CD1c-positive myeloid dendritic cell (primary cell): ENCODE measurements at regions not wholly inside any gene's neighbourhood (a gene's known extent, or its start where the extent isn't known, plus 50 kb on each side); places are given as distances from the start of the nearest gene placed in this dataset.
"Not testable (repeated sequence)": the region's sequence is repeated elsewhere in the genome, so short reads cannot be mapped to it uniquely, and the experiment has no call there.

Experiments
- DNase-seq: peaks from one replicate; pipeline ENCODE4 v3.0.0-alpha.2; 2016; ENCODE audit errors: extremely low spot score

GRCh38 chr3:101996832-101997231 lies 147.5 kb downstream of the NFKBIZ start:
- DNase-seq, result no peak

GRCh38 chr3:101998256-101998926 lies 149.1 kb downstream of the NFKBIZ start:
- no peak for DNase-seq

DNA sequence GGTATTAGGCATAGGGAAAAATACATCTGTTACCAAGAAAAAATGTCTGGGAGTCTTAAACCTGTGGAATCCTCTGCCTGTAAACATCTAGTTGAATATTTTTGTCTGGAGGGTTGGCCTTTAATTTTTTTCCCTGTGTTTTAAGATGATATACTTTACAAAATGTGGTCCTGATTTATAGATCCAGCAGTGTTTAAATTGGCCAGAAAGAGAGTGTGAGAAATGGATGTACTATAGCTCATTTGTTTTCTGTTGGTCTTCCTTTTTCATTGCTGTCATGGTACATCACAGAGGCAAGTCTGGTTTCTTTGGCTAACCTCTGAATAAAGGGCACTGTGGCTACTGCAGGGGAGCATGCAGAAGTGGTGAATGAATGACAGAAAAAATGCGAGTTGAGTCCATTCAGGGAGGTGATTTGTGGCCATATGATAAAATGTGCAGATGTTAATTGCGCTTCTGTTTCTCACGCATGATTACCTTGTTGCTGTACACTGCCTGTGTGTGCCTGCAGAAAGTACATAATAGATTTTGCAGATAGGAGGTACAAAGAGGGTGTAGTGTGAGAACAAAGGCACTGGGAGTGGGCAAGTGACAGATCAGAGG lies 150.0 kb downstream of the NFKBIZ start:
- DNase-seq, result no peak

GRCh38 chr3:102000620-102001209 lies 151.4 kb downstream of the NFKBIZ start:
- DNase-seq, result no peak

- DNase-seq, result no peak
Measured at GRCh38 chr3:102002056-102002455, 152.7 kb downstream of the NFKBIZ start.

DNA sequence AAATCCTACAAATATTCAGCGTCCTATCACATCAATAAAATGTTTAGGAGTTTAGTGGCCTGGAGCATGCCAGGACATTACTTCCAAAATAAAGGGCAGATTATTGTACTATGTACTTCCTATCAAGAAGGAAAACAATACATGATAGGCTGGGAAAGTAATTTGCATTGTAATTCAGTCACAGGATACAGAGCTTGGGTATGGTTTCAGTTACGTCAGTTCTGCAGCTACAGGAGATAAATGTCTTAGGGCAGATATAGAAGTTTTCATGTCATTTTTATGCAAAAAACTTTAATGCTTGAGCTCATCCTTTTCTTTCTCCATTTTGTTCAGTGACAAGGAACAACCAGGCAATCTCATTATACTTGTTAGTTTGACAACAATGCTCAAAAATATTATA lies 155.2 kb downstream of the NFKBIZ start:
- DNase-seq, result no peak

DNA sequence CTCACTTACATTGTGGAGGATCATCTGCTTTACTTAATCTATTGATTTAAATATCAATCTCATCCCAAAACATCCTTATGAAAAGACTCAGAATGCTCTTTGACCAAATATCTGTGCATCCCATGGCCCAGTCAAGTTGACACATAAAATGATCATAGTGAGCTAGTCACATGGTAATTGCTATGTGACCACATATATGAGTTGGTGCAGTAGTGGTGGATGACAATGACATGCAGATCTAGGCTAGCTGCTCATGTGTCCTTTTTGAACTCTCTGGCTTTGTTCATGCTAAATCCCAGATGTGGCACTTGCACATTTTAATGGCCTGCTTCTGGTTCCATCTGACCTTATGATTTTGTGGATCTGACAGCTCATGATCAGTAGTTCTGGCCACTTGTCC lies 156.2 kb downstream of the NFKBIZ start:
- no peak for DNase-seq

- DNase-seq, result no peak
Measured at GRCh38 chr3:102006812-102007485, 157.6 kb downstream of the NFKBIZ start.

DNA sequence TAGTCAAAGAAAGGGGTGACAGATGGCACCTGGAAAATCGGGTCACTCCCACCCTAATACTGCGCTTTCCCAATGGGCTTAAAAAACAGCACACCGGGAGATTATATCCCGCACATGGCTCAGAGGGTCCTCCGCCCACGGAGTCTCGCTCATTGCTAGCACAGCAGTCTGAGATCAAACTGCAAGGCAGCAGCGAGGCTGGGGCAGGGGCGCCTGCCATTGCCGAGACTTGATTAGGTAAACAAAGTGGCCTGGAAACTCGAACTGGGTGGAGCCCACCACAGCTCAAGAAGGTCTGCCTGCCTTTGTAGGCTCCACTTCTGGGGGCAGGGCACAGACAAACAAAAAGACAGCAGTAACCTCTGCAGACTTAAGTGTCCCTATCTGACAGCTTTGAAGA lies 159.1 kb downstream of the NFKBIZ start:
- DNase-seq, result not testable (repeated sequence)

- no peak for DNase-seq
Measured at GRCh38 chr3:102016417-102016816, 167.1 kb downstream of the NFKBIZ start.

- no peak for DNase-seq
Measured at GRCh38 chr3:102017784-102018183, 168.5 kb downstream of the NFKBIZ start.

DNA sequence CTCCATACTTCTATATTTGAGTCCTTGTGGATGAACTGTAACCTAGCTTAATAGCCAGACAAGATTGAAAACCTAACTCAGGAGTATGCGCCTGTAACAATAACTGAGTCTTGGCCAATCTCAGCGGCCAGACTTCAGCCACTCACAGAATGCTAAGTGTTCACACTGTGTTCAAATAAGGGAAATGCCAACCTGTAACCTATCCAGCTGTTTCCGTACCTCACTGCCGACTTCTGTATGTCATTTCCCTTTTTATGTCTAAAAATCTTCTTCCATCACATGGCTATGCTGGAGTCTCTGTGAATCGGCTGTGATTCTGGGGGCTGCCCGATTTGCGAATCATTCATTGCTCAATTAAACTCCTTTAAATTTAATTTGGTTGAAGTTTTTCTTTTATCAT lies 169.2 kb downstream of the NFKBIZ start:
- DNase-seq, result peak; percentile 49

GRCh38 chr3:102020735-102021134 lies 171.4 kb downstream of the NFKBIZ start:
- peak; percentile 54 for DNase-seq

DNA sequence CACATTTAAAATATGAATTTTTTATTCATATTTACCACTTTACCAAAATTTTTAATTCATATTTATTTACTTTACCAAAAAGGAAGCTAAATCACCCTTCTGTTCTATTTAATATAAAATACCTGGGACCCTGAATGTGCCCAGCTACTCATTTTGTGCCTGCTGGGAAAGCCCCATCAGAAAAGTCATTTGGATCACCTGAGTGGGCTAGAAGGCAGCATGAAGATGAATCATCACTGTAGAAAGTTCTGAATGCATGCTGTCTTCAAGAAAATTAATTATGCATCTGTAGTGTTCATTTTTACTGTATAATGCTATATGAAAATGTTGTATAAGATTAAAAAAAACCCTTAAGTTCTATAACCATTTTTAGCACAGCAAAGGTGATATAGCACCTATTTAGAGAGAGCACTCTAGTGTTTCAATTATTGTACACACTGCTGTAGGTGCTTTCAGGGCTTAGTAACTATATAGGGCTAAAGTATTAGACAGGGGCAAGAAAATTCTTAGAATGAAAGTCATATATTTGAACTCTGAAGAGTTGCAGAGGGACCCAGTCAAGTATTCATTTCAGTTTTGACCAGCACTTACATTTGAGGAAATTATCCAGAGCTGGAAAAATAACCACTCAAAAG lies 175.1 kb downstream of the NFKBIZ start:
- DNase-seq, result no peak

DNA sequence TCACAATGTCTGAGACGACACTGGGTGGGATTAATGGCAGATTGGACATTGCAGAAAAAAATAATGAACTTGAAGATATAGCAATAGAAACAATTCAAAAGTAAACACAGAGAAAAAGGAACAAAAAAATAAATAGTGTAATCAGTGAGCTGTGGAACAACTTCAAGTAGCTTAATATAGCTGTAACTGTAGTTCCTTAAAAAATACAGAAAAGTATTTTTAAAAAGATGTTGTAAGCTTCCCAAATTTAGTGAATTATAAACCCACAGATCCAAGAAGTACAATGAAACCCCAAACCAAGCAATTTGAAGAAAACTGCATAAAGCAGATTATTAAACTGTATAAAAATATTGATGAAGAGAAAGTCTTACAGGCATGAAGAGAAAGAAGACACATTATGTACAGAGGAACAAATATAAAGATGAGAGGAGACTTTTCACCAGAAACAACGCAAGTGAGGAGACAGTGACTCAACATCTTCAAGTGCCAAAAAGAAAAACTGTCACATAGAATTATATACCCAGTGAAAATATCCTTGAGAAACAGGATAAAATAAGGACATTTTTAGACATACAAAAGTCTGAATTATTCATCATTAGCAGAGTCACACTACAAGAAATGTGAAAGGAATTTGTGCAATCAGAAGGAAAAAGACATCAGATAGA lies 176.4 kb downstream of the NFKBIZ start:
- peak; percentile 32 for DNase-seq

- DNase-seq, result peak; percentile 70
Measured at GRCh38 chr3:102026656-102027055, 177.3 kb downstream of the NFKBIZ start.

- DNase-seq, result peak; percentile 54
Measured at GRCh38 chr3:102030661-102031060, 181.3 kb downstream of the NFKBIZ start.

- DNase-seq, result no peak
Measured at GRCh38 chr3:102031834-102032233, 182.5 kb downstream of the NFKBIZ start.

- no peak for DNase-seq
Measured at GRCh38 chr3:102032491-102033383, 183.4 kb downstream of the NFKBIZ start.

- DNase-seq, result no peak
Measured at GRCh38 chr3:102034639-102035451, 185.5 kb downstream of the NFKBIZ start.
